Kidney (tissue), 13 donors: ENCODE measurements at regions not wholly inside any gene's neighbourhood (a gene's known extent, or its start where the extent isn't known, plus 50 kb on each side); places are given as distances from the start of the nearest gene placed in this dataset.
"Not testable (repeated sequence)": the region's sequence is repeated elsewhere in the genome, so short reads cannot be mapped to it uniquely, and the experiment has no call there.

Experiments
- DNase-seq, 5 donors: peaks; one replicate each; pipeline ENCODE4 v3.0.0-alpha.2; 2013 to 2020
- FAIRE-seq: peaks from 2 replicates; lab custom pipeline; 2012; peaks lifted over from hg19 to GRCh38; lab: Jason Lieb, UNC
- H3K27ac ChIP-seq, 2 donors: one replicate each; pipeline ENCODE4 v1.7.0; 2013; ENCODE audit warnings: low read depth in 2 of 2, low read length in 2 of 2, inconsistent platforms in 1 of 2
- H3K27me3 ChIP-seq: one replicate; pipeline ENCODE4 v1.7.1; 2013; ENCODE audit warnings: low read length, inconsistent platforms; ENCODE audit not compliant: control insufficient read depth, insufficient read depth
- H3K36me3 ChIP-seq, 3 donors: one replicate each; pipeline versions ENCODE4 v1.7.0 to v1.7.1; 2013; ENCODE audit warnings: low read length in 3 of 3, control low read depth in 1 of 3, inconsistent platforms in 1 of 3; ENCODE audit not compliant: insufficient read depth in 3 of 3, control insufficient read depth in 2 of 3
- H3K4me1 ChIP-seq, 3 donors: one replicate each; pipeline versions ENCODE4 v1.7.0 to v1.7.1; 2013; ENCODE audit warnings: low read length in 3 of 3, inconsistent platforms in 1 of 3, low read depth in 1 of 3; ENCODE audit not compliant: control insufficient read depth in 2 of 3, insufficient read depth in 2 of 3
- H3K4me3 ChIP-seq, 3 donors: one replicate each; pipeline versions ENCODE4 v1.7.0 to v1.8.1; 2013; ENCODE audit warnings: low read length in 3 of 3, control low read depth in 1 of 3, inconsistent platforms in 1 of 3
- H3K9ac ChIP-seq, 3 donors: one replicate each; pipeline versions ENCODE4 v1.7.0 to v1.7.1; 2013; ENCODE audit warnings: low read length in 3 of 3, control low read depth in 1 of 3, inconsistent platforms in 1 of 3
- H3K9me3 ChIP-seq, 3 donors: one replicate each; pipeline versions ENCODE4 v1.7.0 to v1.7.1; 2013; ENCODE audit warnings: low read length in 3 of 3, control low read depth in 1 of 3, inconsistent platforms in 1 of 3; ENCODE audit not compliant: control insufficient read depth in 2 of 3, insufficient read depth in 1 of 3
- intact Hi-C: fragments of 100-400 bp; cut with DNase I; formaldehyde crosslinking; loops from one replicate; pipeline ENCODE4 v1.11.1; 2022
- TF ChIP-seq, protein P1 (sequence below): IDR thresholded peaks from 3 replicates; pipeline ENCODE4 v1.5.1; 2012; ENCODE audit warnings: mild to moderate bottlenecking, moderate library complexity, borderline replicate concordance; ENCODE audit not compliant: insufficient read depth; ENCODE audit errors: extremely low read depth
- donor health status: control.
- donor health status: control.
- donor health status: control.
- donor health status: control.
- donor health status: control.
- donor health status: DM: yes; HTN: yes; CAD: no.
- donor health status: Normal renal cell carcinoma (clear cell type).

DNA sequence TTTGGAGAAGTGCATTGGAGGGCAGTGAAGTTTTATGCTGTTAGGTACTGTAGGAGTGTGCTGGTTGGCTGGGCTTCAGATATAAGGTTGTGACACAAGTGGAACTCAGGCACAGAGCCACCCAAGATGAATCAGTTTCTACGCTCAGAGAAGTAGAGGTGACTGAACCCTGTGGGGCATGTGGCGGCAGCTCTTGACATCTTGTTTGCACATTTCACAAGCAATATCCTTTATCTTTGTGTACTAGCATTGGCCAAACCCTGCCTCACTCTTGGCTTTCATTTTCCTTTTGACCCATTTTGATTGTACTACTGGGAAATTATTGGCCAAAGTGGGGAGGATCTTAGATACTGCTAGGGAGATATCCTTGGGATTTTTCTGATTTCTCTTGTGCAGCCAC, 110.0 kb downstream of the PSAT1 start:
- Histone ChIP-seq H3K27ac (no peak overlapping the region), H3K4me3 (no peak overlapping the region), H3K27me3 (no peaks in the 10 kb centered on the region), H3K9me3 (no peaks in the 10 kb centered on the region), H3K36me3 (no peaks in the 10 kb centered on the region), H3K9ac (no peak overlapping the region), H3K4me1 (no peaks in the 10 kb centered on the region)
- no peak for FAIRE-seq
- intact Hi-C loops, result no loop called here
- TF ChIP-seq, protein P1, sequence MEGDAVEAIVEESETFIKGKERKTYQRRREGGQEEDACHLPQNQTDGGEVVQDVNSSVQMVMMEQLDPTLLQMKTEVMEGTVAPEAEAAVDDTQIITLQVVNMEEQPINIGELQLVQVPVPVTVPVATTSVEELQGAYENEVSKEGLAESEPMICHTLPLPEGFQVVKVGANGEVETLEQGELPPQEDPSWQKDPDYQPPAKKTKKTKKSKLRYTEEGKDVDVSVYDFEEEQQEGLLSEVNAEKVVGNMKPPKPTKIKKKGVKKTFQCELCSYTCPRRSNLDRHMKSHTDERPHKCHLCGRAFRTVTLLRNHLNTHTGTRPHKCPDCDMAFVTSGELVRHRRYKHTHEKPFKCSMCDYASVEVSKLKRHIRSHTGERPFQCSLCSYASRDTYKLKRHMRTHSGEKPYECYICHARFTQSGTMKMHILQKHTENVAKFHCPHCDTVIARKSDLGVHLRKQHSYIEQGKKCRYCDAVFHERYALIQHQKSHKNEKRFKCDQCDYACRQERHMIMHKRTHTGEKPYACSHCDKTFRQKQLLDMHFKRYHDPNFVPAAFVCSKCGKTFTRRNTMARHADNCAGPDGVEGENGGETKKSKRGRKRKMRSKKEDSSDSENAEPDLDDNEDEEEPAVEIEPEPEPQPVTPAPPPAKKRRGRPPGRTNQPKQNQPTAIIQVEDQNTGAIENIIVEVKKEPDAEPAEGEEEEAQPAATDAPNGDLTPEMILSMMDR, result no peak
- DNase-seq, result no peak

DNA sequence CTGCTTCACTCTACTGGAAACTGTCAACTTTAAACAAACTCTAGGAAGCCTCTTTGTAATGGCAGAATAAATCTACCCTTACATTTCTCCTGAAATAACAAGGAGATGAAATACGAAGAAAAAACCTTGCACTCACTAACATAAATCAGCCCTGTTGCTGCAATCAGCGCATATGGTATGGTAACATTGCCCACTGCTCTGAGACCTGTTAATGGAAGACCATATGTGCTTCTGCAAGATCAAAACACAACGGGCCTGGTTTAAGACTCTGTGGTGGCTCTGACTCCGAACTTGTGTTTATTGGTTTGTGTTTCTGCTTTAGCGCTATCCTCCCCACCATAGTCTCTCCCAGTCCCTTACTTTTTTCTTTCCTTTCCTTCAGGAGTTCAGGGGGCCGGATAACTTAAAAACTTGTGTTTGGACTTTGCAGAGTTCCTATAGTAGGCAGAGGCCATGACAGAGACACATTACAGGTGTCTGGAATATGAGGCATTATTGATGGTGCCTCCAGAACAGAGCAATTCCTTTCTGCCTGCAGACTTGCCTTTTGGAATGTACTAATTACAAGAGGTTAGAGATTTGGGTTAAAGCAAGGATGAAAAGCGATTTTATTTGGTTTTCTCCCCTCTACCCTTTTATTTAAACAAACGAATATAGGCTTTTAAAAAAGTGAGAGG, 110.8 kb downstream of the PSAT1 start:
- TF ChIP-seq, protein P1, result no peak
- peak in 2 of 5 donors; percentile 16 to 25 for DNase-seq
- no peaks in the 10 kb centered on the region for H3K4me1 ChIP-seq
- intact Hi-C loops, result no loop called here
- no peak overlapping the region for H3K9ac ChIP-seq
- no peak for FAIRE-seq
- no peaks in the 10 kb centered on the region for H3K27me3 ChIP-seq
- H3K4me3 ChIP-seq, result no peak overlapping the region
- no peaks in the 10 kb centered on the region for H3K36me3 ChIP-seq
- no peaks in the 10 kb centered on the region for H3K9me3 ChIP-seq
- no peak overlapping the region for H3K27ac ChIP-seq

DNA sequence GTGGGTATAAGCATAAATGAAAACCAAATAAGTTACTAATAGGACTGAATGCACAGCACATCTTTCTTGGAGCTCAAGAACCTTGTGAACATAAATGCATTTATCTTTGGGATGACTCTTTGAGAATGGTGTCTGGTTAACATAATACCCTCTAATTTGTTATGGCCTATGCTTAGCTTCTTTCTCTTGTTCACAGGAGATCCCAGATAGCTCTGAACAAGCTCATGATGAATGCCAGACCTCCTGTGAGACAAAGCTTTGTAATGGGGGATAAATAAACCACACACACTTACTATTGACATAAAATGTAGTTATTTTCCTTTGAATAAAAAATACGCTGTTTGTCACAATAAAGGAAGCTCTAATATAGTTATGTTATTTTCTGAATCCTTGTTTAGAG, 111.5 kb downstream of the PSAT1 start:
- TF ChIP-seq, protein P1, result no peak
- Histone ChIP-seq H3K4me3 (no peak overlapping the region), H3K27me3 (no peaks in the 10 kb centered on the region), H3K9ac (no peak overlapping the region), H3K27ac (no peak overlapping the region), H3K4me1 (no peaks in the 10 kb centered on the region), H3K9me3 (no peaks in the 10 kb centered on the region), H3K36me3 (no peaks in the 10 kb centered on the region)
- no peak for FAIRE-seq
- DNase-seq, result no peak
- intact Hi-C loops, result no loop called here

DNA sequence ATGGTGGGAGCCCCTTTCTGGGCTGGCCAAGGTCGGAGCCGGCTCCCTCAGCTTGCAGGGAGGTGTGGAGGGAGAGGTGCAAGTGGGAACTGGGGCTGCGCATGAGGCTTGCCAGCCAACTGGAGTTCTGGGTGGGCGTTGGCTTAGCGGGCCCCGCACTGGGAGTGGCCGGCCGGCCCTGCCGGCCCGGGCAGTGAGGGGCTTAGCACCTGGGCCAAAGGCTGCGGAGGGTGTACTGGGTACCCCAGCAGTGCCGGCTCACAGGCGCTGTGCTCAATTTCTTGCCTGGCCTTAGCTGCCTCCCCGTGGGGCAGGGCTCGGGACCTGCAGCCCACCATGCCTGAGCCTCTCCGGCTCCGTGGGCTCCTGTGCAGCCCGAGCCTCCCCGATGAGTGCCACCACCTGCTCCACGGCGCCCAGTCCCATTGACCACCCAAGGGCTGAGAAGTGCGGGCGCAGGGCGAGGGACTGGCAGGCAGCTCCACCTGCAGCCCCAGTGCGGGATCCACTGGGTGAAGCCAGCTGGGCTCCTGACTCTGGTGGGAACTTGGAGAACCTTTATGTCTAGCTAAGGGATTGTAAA, 113.1 kb downstream of the PSAT1 start:
- intact Hi-C loops, FAIRE-seq, H3K4me1 ChIP-seq, H3K9me3 ChIP-seq, H3K9ac ChIP-seq, H3K36me3 ChIP-seq, H3K4me3 ChIP-seq, DNase-seq, H3K27me3 ChIP-seq, H3K27ac ChIP-seq: not testable (repeated sequence)
